ENCODE measurements at regions not wholly inside any gene's neighbourhood (a gene's known extent, or its start where the extent isn't known, plus 50 kb on each side); places are given as distances from the start of the nearest gene placed in this dataset.
"Not testable (repeated sequence)": the region's sequence is repeated elsewhere in the genome, so short reads cannot be mapped to it uniquely, and the experiment has no call there.

DNA sequence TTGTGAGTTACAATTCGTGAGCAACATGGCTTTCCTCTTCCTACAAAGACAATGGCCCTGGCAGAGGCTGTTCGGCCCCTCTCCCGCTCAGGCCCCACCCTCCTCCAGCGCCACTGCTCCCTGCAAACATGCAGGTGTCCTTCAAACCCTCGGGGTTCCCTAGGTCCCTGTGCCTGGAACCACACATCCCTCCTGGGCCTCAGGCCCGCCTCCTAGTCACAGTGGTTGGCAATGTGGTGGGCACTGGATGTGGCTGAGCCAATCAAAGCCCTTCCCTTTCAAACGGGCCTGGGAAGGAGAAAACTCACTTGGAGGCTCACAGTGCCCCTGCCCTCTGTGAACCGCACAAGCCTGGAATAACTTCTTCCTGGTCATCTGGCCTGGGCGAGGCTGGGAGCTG, 147.2 kb downstream of the TFAP2C start:
- Histone ChIP-seq H3K9me3 (no peaks in the 10 kb centered on the region), H3K4me1 (no peaks in the 10 kb centered on the region), H3K27ac (no peak overlapping the region), H3K36me3 (no peaks in the 10 kb centered on the region), H3K27me3 (peaks cover 13% of the 10 kb centered on the region), H3K4me3 (no peak overlapping the region)
- ATAC-seq (no peak), DNase-seq (no peak)
- TF ChIP-seq CTCF (IDR thresholded peaks at IDR 0.05): no peak
- intact Hi-C loops (cut with DNase I): no loop called here

DNA sequence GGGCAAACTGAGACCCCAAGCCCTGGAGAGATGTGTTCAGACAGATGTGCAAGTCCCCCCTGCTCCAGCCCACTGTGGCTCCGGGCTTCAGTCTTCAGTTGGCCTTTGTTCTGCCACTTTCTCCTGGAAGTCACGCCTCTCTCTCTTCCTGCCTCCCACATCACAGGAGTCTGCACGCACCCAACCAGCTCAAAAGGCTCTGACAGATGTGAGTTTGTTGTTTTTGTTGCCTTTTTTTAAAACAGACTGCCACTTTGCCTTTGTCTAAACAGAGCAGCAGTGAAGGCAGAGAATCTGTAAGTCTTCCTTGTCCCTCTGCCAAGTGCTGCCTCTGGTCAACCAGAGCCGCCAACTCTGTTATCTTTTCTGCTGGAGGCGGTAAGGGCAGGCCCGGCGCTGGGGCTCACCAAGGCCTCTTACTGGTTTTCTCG, 149.7 kb downstream of the TFAP2C start:
- no peak overlapping the region for H3K4me3 ChIP-seq
- no peaks in the 10 kb centered on the region for H3K9me3 ChIP-seq
- intact Hi-C loops (cut with DNase I): no loop called here
- peaks cover 7% of the 10 kb centered on the region for H3K27me3 ChIP-seq
- ATAC-seq (no peak), DNase-seq (no peak)
- H3K4me1 ChIP-seq: no peaks in the 10 kb centered on the region
- no peaks in the 10 kb centered on the region for H3K36me3 ChIP-seq
- TF ChIP-seq CTCF (IDR thresholded peaks at IDR 0.05): no peak
- H3K27ac ChIP-seq: no peak overlapping the region

- intact Hi-C loops (cut with DNase I): no loop called here
- Histone ChIP-seq H3K36me3 (no peaks in the 10 kb centered on the region), H3K4me1 (no peaks in the 10 kb centered on the region), H3K4me3 (no peak overlapping the region), H3K9me3 (no peaks in the 10 kb centered on the region), H3K27ac (no peak overlapping the region), H3K27me3 (peaks cover 7% of the 10 kb centered on the region)
- ATAC-seq: no peak
- no peak for TF ChIP-seq CTCF (IDR thresholded peaks at IDR 0.05)
- no peak for DNase-seq
Observed at GRCh38 chr20:56779452-56780143, 150.5 kb downstream of the TFAP2C start.

- H3K4me3 ChIP-seq: no peak overlapping the region
- ATAC-seq (no peak), DNase-seq (no peak)
- no peaks in the 10 kb centered on the region for H3K4me1 ChIP-seq
- intact Hi-C loops (cut with DNase I): no loop called here
- no peaks in the 10 kb centered on the region for H3K9me3 ChIP-seq
- H3K36me3 ChIP-seq: no peaks in the 10 kb centered on the region
- TF ChIP-seq CTCF (IDR thresholded peaks at IDR 0.05): no peak
- H3K27me3 ChIP-seq: peaks cover 7% of the 10 kb centered on the region
- H3K27ac ChIP-seq: no peak overlapping the region
Observed at GRCh38 chr20:56780266-56780665, 151.2 kb downstream of the TFAP2C start.

DNA sequence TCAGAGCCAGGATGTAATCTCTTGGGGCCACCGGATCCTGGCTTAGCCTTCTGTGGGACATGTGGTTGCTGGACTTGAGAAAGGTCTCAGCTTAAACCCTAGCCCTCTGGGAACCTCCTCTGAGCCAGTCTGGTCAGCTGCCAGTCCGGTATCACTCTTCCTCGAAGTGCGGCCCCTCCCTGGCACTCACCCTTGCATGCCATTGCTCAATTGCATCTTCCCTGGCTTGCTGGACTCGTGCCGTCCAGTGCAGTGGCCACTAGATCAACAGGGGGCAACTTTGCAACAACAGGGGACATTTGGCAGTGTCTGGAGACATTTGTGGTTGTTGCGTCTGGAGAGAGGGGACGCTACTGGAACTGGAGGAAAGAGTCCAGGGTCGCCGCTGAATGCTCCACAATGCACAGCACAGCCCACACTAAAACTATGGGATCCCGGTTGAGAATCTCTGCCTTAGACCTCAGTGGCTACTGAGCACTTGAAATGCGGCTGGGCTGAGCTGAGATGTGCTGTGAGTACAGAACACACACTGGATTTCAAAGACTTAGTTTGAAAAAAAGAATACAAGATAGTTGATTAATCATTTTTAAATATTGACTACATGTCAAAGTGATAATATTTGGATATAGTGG, 152.1 kb downstream of the TFAP2C start:
- no peak overlapping the region for H3K27ac ChIP-seq
- intact Hi-C loops (cut with DNase I): no loop called here
- TF ChIP-seq CTCF (IDR thresholded peaks at IDR 0.05): no peak
- DNase-seq: peak; percentile 71
- H3K36me3 ChIP-seq: no peaks in the 10 kb centered on the region
- peak; percentile 71 for ATAC-seq
- peaks cover 7% of the 10 kb centered on the region for H3K27me3 ChIP-seq
- H3K4me1 ChIP-seq: no peaks in the 10 kb centered on the region
- H3K9me3 ChIP-seq: no peaks in the 10 kb centered on the region
- no peak overlapping the region for H3K4me3 ChIP-seq

GRCh38 chr20:56781987-56782560, 153.0 kb downstream of the TFAP2C start:
- H3K27me3 ChIP-seq; ATAC-seq; H3K9me3 ChIP-seq; H3K4me3 ChIP-seq; H3K27ac ChIP-seq; H3K36me3 ChIP-seq; intact Hi-C loops (cut with DNase I); H3K4me1 ChIP-seq; DNase-seq: not testable (repeated sequence)

DNA sequence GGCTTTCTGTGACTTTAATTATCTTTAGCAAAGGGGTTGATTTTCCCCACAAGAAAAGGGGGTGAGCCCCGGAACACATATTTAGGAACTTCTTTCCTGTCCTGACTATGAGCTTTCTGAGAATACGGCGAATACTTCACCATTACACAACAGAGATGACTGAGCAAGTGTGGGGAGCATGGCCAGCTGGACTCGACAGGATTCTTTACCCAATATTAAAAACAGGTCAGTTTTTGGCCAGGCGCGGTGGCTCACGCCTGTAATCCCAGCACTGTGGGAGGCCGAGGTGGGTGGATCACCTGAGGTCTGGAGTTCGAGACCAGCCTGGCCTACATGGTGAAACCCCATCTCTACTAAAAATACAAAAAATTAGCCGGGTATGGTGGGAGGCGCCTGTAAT, 153.7 kb downstream of the TFAP2C start:
- ATAC-seq; H3K4me1 ChIP-seq; H3K36me3 ChIP-seq; H3K9me3 ChIP-seq; H3K4me3 ChIP-seq; H3K27me3 ChIP-seq; intact Hi-C loops (cut with DNase I); H3K27ac ChIP-seq; DNase-seq: not testable (repeated sequence)

Data from upper lobe of right lung (tissue), 1 donor.